ENCODE measurements at regions not wholly inside any gene's neighbourhood (a gene's known extent, or its start where the extent isn't known, plus 50 kb on each side); places are given as distances from the start of the nearest gene placed in this dataset.

DNA sequence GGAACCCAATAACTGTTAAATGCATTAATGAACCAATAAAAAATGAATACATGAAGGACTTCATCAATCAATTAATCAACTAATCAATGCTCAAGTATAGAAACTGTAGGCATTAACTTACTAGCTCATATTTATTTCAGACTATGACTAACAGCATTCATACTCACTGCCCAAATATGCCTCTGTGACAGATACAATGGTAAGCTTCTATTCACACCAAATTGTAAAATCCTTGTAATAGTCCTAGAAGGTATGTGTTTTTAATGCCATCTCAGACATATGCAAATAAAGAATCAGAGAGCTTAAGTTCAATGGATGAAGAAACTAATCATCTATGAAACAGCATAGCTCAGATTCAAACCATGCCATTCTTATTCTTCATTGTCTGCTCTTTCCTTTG, 1253.6 kb upstream of the TENM4 start:
- no peaks in the 10 kb centered on the region for H3K27me3 ChIP-seq (replicated peaks; ENCODE audit: control insufficient read depth, insufficient read depth, low read length)
- no peak for TF ChIP-seq CTCF (IDR thresholded peaks at IDR 0.05; ENCODE audit: insufficient read depth, low read length, poor library complexity, severe bottlenecking)
- no peak overlapping the region for H3K4me3 ChIP-seq (replicated peaks; ENCODE audit: low read depth, low read length)
- H3K36me3 ChIP-seq (ENCODE audit: control insufficient read depth, insufficient read depth, low read length), result no peaks in the 10 kb centered on the region
- no peak for DNase-seq (ENCODE audit: extremely low read depth, insufficient read length)

DNA sequence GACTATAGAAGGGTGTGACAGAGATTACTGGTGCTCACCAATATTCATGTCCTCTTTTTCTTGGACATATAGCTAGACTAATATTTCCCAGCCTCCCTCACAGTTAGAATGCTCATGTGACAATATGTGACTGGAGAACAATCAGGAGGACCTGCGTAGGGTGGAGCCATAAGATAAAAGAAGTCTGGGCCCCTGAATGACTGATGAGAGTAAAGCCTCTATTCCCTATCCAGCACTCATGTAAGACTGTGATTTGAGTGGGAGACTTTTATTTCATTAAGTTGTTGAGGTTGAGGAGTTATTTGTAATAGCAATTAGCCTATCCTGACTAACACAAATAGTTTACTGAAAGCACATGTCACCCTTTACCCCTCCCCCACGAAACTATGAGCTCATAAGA, 1247.1 kb upstream of the TENM4 start:
- H3K36me3 ChIP-seq (ENCODE audit: control insufficient read depth, insufficient read depth, low read length), result no peaks in the 10 kb centered on the region
- TF ChIP-seq CTCF (IDR thresholded peaks at IDR 0.05; ENCODE audit: insufficient read depth, low read length, poor library complexity, severe bottlenecking), result no peak
- no peak for DNase-seq (ENCODE audit: extremely low read depth, insufficient read length)
- H3K4me3 ChIP-seq (replicated peaks; ENCODE audit: low read depth, low read length), result no peak overlapping the region
- H3K27me3 ChIP-seq (replicated peaks; ENCODE audit: control insufficient read depth, insufficient read depth, low read length), result no peaks in the 10 kb centered on the region

- Histone ChIP-seq H3K4me3 (replicated peaks; ENCODE audit: low read depth, low read length) (no peak overlapping the region), H3K36me3 (ENCODE audit: control insufficient read depth, insufficient read depth, low read length) (no peaks in the 10 kb centered on the region), H3K27me3 (replicated peaks; ENCODE audit: control insufficient read depth, insufficient read depth, low read length) (no peaks in the 10 kb centered on the region)
- no peak for DNase-seq (ENCODE audit: extremely low read depth, insufficient read length)
- no peak for TF ChIP-seq CTCF (IDR thresholded peaks at IDR 0.05; ENCODE audit: insufficient read depth, low read length, poor library complexity, severe bottlenecking)
These were observed 1246.1 kb upstream of the TENM4 start for GRCh38 chr11:80686889-80687288.

GRCh38 chr11:80673566-80673965, 1232.7 kb upstream of the TENM4 start:
- no peak for DNase-seq (ENCODE audit: extremely low read depth, insufficient read length)
- Histone ChIP-seq H3K27me3 (replicated peaks; ENCODE audit: control insufficient read depth, insufficient read depth, low read length) (no peaks in the 10 kb centered on the region), H3K36me3 (ENCODE audit: control insufficient read depth, insufficient read depth, low read length) (no peaks in the 10 kb centered on the region), H3K4me3 (replicated peaks; ENCODE audit: low read depth, low read length) (no peak overlapping the region)
- TF ChIP-seq CTCF (IDR thresholded peaks at IDR 0.05; ENCODE audit: insufficient read depth, low read length, poor library complexity, severe bottlenecking), result no peak

- DNase-seq (ENCODE audit: extremely low read depth, insufficient read length), result no peak
- no peak for TF ChIP-seq CTCF (IDR thresholded peaks at IDR 0.05; ENCODE audit: insufficient read depth, low read length, poor library complexity, severe bottlenecking)
These were observed 1228.8 kb upstream of the TENM4 start for GRCh38 chr11:80669620-80670019.

DNA sequence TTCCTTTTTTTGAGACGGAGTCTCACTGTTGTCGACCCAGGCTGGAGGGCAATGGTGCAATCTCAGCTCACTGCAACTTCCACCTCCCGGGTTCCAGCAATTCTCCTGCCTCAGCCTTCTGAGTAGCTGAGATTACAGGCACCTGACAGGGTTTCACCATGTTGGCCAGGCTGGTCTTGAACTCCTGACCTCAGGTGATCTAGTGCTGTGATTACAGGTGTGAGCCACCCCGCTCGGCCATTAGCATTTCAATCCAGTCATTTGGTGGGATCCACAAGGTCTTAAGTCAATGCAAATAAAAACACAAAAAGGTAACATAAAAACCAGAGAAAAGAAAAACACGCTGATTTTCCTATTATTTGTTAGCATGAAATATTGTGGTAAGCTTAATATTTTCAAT, 1227.2 kb upstream of the TENM4 start:
- TF ChIP-seq CTCF (IDR thresholded peaks at IDR 0.05; ENCODE audit: insufficient read depth, low read length, poor library complexity, severe bottlenecking), result no peak
- no peaks in the 10 kb centered on the region; the same call in 1 of the 2 replicates for H3K27me3 ChIP-seq (replicated peaks; ENCODE audit: control insufficient read depth, insufficient read depth, low read length)
- H3K36me3 ChIP-seq (ENCODE audit: control insufficient read depth, insufficient read depth, low read length), result no peaks in the 10 kb centered on the region

More at GRCh38 chr11:80669620-80670019, 1228.8 kb upstream of the TENM4 start:
- H3K36me3 ChIP-seq (ENCODE audit: control insufficient read depth, insufficient read depth, low read length), result no peaks in the 10 kb centered on the region
- no peak overlapping the region for H3K4me3 ChIP-seq (replicated peaks; ENCODE audit: low read depth, low read length)
- no peaks in the 10 kb centered on the region; the same call in 1 of the 2 replicates for H3K27me3 ChIP-seq (replicated peaks; ENCODE audit: control insufficient read depth, insufficient read depth, low read length)

More for the DNA sequence above, 1227.2 kb upstream of the TENM4 start:
- no peak for DNase-seq (ENCODE audit: extremely low read depth, insufficient read length)
- no peak overlapping the region for H3K4me3 ChIP-seq (replicated peaks; ENCODE audit: low read depth, low read length)

All from GM06990 (cell line).